GM18951 (cell line): ENCODE measurements at regions not wholly inside any gene's neighbourhood (a gene's known extent, or its start where the extent isn't known, plus 50 kb on each side); places are given as distances from the start of the nearest gene placed in this dataset.
"Not testable (repeated sequence)": the region's sequence is repeated elsewhere in the genome, so short reads cannot be mapped to it uniquely, and the experiment has no call there.

Experiments used
- POLR2A ChIP-seq: IDR thresholded peaks from 4 replicates; pipeline ENCODE4 v1.6.1; 2011; ENCODE audit warnings: mild to moderate bottlenecking; ENCODE audit not compliant: insufficient read length, insufficient read depth; ENCODE audit errors: extremely low read depth
- in situ Hi-C: fragments of 300-500 bp; cut with MboI; formaldehyde crosslinking; loops from one replicate; pipeline ENCODE4 v1.12.0; 2022; ENCODE audit warnings: low sequenced_read_pairs, mixed read lengths, inconsistent platforms; ENCODE audit not compliant: unreplicated experiment

DNA sequence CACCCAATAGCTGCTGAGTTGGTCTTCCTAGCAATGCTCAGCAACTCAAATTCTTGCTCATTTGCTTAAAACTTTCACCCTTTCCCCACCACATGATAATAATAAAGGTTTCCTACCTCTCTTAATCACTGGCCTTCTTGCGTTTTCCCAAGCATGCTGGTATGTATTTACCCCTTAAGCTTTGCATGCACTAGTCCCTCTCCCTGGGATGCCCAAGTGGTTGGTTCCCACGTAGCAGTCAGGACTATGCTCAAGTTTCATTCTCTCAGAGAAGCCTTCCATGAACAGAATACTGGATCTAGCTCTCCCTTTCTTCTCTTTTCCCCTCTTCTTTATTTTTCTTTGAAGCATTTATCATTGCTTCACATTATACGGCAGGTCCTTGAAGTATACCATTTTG, 108.8 kb downstream of the KBTBD8 start:
- in situ Hi-C loops = loop anchor here (25.0 kb wide), 2 partner anchors 255 to 1780 kb away; no protein-coding TSS in a partner anchor
- no peak for TF ChIP-seq POLR2A

DNA sequence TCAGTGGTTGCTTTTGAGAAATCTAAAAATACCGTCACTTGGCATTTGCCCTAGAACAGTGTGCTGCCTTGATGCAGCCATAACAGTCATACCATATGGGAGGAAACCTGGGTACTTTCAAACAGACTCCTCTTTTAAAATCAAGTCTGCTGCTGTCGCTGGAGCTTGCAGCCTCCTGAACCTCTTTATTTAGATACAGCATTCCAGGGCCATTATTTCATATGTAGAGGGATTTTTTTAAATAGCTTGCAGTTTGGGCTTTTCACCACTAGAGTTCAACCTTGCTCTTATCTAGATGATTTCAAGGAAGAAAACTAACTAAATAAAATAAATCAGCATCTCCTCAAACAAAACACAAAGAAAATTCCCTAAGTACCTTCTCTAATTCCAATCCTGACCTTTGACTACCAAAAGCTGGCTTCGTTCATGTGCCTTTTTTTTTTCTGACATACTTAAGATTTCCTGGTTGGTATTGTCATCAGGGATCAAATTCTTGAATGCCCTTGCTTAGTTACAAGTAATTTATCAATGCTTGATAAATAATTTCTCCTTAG, 111.6 kb downstream of the KBTBD8 start:
- in situ Hi-C loops = loop anchor here (25.0 kb wide), 2 partner anchors 253 to 1778 kb away; no protein-coding TSS in a partner anchor
- TF ChIP-seq POLR2A = no peak

DNA sequence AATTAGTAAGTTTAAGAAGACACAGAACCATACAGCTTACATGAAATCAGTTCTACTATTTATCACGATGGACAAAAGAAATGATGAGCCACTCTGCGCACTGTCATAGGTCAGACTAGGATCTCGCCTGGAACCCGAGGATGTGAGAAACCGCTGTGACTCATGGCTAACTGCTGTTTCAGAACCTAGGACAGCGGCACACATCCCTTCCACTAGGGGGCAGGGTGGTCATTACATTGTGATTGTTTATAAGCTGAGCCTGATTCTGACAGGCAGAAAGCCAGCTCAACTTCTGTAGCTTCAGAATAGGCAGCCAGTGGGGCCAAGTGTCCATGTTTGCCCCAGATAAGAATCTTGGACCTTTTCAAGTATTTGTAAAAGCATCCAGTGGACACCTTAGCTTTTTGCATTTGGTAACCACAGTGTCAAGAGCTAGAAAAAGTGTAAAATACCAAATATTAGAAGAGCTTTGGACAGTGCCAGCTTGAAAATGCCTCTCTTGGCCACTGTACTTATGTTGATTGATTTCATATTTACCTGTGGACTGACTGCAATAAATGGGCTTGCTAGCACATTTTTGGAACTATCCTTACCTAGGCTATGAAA, 115.8 kb downstream of the KBTBD8 start:
- in situ Hi-C loops = loop anchor here (25.0 kb wide), 2 partner anchors 248 to 1773 kb away; no protein-coding TSS in a partner anchor
- no peak for TF ChIP-seq POLR2A

DNA sequence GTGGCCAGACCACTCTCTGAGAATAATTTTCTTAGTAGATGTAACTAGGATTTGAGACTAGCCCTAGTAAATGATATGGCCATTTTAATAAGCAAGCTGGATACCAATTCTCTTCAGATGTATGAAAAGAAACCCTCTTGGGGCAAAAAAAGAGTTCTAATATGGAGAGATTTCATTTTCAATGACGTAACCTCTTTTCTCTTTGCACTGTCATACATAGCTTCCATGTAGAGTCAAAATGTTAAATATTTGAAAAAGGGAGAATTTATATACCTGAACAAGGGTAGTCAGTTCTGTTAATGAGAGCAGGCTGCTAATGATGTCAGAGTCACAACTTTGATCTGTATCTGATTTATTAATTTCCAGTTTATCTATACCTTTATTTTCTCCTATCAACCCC, 120.0 kb downstream of the KBTBD8 start:
- in situ Hi-C loops = loop anchor here (25.0 kb wide), 2 partner anchors 244 to 1769 kb away; no protein-coding TSS in a partner anchor
- TF ChIP-seq POLR2A = no peak

DNA sequence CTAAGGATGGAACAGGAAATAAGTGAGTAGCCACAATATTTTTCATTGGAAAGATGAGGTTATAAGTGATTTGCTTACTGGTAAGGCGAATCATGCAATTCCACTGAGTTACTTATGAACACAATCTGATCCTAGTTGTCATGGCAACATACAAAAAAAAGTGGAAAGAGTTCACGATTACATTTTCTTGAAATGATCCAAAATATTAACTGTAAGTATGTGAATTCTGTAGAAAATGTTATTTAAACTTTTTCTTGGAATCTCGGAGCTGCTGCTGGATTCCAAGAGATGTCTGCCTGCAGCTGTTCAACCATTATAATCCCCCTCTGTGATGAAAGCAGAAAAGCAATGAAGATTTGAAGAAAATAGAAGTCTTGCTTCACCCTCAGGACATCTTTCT, 120.5 kb downstream of the KBTBD8 start:
- in situ Hi-C loops = loop anchor here (25.0 kb wide), 2 partner anchors 244 to 1769 kb away; no protein-coding TSS in a partner anchor
- TF ChIP-seq POLR2A = no peak

DNA sequence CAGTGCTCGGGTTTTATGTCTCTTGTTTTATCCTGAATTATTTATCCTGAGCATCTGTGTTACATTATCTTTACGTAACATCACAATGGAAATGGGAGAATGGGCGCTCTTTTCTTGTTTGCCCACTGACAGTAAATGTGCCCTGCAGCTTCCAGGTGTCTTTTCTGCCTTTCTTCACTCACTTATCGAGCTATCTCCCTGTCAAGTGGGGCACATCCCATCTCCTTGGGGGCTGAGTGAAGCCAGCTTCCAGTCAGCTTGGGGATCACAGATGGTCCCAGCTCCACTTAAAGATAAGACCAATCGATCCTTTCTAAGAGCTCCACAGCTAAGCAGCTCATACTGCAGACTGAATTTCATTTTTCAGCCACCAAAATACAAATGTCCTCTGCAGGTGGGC, 125.8 kb downstream of the KBTBD8 start:
- no peak for TF ChIP-seq POLR2A
- in situ Hi-C loops = loop anchor here (25.0 kb wide), 2 partner anchors 238 to 1763 kb away; no protein-coding TSS in a partner anchor

DNA sequence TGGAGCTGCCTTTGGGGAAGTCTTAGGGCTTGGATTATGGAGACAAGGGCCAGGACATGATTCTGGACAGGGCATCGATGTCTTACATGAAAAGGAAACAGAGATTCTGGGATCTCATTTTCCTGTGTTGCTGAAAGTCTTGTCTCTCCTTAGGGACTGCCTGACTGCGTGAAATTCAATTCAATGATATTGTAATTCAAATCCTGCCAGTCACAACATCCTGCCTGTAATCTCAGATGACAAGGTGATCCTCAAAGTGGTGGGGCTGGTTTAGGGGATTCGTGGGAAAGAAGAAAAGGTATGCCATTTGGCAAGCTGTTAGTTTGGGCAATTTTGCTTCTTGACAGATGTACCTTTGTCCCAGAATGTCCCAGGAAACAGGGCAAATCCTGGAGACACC, 129.1 kb downstream of the KBTBD8 start:
- no peak for TF ChIP-seq POLR2A
- in situ Hi-C loops = no loop called here

DNA sequence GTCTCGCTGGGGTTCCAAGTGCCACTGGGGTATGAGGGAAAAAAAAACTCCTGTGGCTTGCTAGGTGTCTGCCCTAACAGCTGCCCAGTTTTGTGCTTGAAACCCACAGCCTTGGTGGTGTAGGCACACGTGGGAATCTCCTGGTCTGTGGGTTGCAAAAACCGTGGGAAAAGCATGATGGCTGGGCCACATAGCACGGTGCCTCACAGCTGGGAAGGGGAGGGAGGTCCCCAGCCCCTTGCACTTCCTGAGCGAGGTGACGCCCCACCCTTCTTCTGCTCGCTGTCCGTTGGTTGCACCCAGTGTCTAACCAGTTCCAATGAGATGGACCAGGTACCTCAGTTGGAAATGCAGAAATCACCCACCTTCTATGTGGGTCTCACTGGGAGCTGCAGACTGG, 144.3 kb downstream of the KBTBD8 start:
- no peak for TF ChIP-seq POLR2A
- in situ Hi-C loops = no loop called here

DNA sequence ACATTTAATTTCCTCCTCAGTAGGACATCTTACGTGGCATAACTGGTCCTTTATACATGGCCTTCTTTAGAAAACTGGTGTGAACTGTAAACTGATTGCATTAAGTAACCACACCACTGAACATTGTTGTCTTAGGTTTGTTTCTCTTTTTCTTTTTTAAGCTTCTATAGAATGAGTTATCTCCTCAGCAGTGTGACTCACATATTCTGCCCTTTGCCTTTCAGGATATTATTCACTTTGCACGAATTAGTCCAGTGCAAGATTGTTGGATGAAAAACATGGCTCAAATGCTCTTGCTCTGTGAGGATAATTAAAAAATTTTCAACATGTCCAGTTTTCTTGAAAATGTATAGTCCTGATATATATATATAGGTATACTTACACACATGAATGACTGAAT, 147.6 kb downstream of the KBTBD8 start:
- in situ Hi-C loops = no loop called here
- TF ChIP-seq POLR2A = no peak

DNA sequence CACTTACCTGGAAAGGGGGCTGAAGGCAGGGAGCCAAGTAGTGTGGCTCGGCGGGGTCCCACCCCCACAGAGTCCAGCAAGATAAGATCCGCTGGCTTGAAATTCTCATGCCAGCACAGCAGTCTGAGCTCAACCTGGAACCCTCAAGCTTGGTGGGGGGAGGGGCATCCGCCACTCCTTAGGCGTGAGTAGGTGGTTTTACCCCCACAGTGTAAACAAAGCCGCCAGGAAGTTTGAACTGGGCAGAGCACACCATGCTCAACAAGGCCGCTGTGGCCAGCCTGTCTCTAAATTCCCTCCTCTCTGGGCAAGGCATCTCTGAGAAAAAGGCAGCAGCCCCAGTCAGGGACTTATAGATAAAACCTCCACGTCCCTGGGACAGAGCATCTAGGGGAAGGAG, 156.3 kb downstream of the KBTBD8 start:
- in situ Hi-C loops = no loop called here
- no peak for TF ChIP-seq POLR2A

DNA sequence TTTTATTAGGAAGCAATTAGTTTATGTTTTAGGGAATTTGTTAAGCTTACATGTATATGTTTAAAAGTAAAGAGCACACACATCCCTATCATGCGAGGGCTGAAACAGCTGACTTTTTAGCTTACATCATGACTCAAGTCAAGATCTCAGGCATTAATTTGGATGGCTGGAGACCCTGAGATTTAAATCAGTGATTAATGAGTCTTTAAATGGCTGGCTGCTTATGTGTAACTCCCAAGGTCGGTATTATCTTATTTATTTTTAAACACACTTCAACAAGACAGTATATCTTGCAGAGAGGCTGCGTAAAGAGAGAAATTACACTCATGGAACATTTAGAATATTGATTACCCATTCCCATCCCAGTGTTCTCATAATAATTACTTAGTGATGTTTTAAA, 169.4 kb downstream of the KBTBD8 start:
- in situ Hi-C loops = no loop called here

DNA sequence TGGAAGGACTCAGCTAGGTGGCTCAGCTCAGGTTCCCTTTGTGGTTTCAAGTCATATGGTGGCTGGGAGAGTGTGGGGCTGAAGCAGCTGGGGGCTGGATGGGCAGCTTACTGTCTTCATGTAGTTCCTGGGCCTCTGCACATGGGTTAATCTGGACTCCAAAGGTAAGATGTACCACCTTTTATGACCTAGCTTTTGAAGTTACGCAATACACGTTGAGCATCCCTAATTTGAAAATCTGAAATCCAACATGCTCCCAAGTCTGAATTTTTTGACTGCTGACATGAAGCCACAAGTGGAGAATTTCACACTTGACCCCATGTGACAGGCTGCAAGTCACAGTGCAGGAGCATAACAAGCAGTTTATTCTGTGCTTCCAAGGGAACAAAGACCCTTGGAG, 173.7 kb downstream of the KBTBD8 start:
- in situ Hi-C loops = no loop called here
- no peak for TF ChIP-seq POLR2A

More for the DNA sequence above, 169.4 kb downstream of the KBTBD8 start:
- TF ChIP-seq POLR2A = no peak

DNA sequence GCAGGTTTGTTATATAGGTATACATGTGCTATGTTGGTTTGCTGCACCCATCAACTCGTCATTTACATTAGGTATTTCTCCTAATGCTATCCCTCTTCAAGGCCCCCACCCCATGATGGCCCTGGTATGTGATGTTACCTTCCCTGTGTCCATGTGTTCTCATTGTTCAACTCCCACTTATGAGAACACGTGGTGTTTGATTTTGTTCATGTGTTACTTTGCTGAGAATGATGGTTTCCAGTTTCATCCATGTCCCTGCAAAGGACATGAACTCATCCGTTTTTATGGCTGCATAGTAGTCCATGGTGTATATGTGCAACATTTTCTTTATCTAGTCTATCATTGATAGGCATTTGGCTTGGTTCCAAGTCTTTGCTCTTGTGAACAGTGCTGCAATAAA, 175.0 kb downstream of the KBTBD8 start:
- in situ Hi-C loops = not testable (repeated sequence)

DNA sequence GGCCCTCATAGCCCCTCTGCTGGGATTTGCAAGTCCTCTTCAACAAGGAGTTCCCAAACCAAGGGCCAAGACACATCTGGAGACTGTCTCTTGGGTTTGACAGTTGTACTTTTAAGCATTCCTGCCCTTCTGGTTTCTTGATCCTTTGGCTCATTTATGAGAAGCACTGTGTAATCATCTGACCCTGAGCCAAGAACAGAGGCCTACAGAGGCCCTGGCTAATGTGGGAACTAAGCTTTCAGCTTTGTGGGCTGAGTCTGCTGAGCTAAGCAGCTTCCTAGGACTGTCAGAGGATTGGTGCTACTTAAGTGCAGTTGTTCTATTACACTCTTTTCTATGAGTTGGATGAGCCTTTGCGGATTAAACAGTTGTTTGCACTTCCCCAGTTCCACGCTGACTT, 178.3 kb downstream of the KBTBD8 start:
- TF ChIP-seq POLR2A = no peak
- in situ Hi-C loops = no loop called here

DNA sequence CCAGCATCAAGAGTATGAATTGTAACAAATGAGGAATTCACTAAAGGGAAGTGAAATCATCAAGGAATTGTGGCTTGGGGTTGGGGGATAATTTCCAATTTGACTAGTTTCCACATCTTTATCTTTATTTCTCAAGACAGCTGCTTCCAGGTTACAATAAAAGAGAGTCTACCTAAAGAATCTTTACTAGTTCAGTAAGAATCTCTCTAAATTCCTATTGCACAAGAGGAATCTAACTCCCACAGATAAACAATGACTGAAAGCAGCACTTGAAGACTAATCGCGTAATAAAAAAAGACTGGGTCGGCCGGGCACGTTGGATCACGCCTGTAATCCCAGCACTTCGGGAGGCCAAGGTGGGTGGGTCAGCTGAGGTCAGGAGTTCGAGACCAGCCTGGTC, 194.4 kb downstream of the KBTBD8 start:
- no peak for TF ChIP-seq POLR2A
- in situ Hi-C loops = no loop called here

DNA sequence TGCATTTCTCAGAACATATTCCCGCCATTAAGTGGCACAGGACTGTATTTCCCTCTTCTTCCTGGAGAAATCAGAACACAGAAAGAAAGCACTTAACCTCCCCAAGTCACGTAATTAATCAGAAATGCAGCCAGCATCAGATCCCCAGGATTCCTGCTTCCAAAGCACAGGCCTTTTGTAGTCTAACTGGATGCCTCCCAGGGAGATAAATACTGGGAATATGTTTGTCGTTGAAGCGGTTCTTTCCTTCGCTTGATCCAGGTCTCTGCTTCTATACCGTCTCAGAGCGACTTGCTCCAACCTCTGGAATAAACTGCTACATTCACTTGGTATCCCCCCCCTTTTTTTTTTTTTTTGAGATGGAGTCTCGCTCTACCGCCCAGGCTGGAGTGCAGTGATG, 198.6 kb downstream of the KBTBD8 start:
- in situ Hi-C loops = no loop called here

More for the DNA sequence above, 198.6 kb downstream of the KBTBD8 start:
- no peak for TF ChIP-seq POLR2A
